ENCODE measurements at regions not wholly inside any gene's neighbourhood (a gene's known extent, or its start where the extent isn't known, plus 50 kb on each side); places are given as distances from the start of the nearest gene placed in this dataset.

DNA sequence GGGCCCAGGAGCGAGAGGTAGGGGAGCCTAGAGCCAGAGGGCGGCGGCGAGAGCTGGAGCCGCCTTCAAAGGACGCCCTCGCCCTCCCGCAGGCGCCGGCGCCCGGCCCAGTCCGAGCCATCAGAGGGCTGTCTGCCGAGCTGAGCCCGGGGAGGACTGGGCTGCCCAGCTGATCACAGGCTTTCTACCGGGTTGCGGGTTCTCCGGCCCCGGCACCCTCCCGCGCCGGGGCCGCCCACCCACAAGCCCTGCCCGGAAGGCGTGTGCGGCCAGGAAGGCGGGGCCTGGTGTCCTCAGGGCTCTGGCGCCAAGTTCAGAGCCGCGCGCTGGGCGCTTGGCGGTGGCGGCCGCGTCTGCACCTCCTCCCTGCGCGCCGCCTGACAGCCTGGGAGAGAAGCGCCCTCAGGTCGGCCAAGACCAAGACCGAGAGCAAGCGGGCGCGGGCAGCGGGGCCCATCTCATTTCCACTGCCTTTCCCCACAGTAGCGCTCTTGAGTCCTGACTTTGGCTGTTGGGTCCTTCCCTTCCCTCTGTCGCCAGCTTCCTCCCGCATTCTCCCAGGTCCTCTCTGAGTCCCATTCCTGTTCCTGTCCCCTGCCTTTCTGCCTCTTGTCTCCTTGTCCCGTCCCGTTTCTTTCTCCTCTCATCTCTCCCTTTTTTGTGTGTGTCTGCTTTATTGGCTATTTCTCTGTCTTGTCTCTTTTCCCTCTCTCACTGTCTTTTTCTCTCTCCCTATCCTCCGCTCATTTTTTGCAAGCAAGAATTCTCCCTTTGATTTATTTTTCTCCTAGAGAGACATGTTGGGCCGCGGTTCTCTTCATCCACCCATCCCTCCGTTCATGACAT is 60.6 kb upstream of the MSMB start (continued):
- TF ChIP-seq, protein P1, sequence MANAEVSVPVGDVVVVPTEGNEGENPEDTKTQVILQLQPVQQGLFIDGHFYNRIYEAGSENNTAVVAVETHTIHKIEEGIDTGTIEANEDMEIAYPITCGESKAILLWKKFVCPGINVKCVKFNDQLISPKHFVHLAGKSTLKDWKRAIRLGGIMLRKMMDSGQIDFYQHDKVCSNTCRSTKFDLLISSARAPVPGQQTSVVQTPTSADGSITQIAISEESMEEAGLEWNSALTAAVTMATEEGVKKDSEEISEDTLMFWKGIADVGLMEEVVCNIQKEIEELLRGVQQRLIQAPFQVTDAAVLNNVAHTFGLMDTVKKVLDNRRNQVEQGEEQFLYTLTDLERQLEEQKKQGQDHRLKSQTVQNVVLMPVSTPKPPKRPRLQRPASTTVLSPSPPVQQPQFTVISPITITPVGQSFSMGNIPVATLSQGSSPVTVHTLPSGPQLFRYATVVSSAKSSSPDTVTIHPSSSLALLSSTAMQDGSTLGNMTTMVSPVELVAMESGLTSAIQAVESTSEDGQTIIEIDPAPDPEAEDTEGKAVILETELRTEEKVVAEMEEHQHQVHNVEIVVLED (CRISPR knock-in tag; IDR thresholded peaks at IDR 0.05), result no peak
- no peak for TF ChIP-seq HNRNPK (IDR thresholded peaks at IDR 0.05; ENCODE audit: low read depth, low read length, poor library complexity, severe bottlenecking)
- no peak for TF ChIP-seq SMARCC2 (IDR thresholded peaks at IDR 0.05; ENCODE audit: low read depth)
- TF ChIP-seq THRAP3 (IDR thresholded peaks at IDR 0.05; ENCODE audit: borderline replicate concordance), result no peak
- TF ChIP-seq CBFA2T2 (conservative IDR thresholded peaks at IDR 0.05), result no peak
- peak; percentile 59 for TF ChIP-seq BRD9 (IDR thresholded peaks at IDR 0.05; ENCODE audit: low read depth, partially characterized antibody)
- TF ChIP-seq, protein P2, sequence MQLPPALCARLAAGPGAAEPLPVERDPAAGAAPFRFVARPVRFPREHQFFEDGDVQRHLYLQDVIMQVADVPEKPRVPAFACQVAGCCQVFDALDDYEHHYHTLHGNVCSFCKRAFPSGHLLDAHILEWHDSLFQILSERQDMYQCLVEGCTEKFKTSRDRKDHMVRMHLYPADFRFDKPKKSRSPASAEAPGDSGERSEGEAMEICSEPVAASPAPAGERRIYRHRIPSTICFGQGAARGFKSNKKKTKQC (CRISPR knock-in tag; IDR thresholded peaks at IDR 0.05), result peak; percentile 50; the same call in 1 of the 2 replicates
- TF ChIP-seq, protein P3, sequence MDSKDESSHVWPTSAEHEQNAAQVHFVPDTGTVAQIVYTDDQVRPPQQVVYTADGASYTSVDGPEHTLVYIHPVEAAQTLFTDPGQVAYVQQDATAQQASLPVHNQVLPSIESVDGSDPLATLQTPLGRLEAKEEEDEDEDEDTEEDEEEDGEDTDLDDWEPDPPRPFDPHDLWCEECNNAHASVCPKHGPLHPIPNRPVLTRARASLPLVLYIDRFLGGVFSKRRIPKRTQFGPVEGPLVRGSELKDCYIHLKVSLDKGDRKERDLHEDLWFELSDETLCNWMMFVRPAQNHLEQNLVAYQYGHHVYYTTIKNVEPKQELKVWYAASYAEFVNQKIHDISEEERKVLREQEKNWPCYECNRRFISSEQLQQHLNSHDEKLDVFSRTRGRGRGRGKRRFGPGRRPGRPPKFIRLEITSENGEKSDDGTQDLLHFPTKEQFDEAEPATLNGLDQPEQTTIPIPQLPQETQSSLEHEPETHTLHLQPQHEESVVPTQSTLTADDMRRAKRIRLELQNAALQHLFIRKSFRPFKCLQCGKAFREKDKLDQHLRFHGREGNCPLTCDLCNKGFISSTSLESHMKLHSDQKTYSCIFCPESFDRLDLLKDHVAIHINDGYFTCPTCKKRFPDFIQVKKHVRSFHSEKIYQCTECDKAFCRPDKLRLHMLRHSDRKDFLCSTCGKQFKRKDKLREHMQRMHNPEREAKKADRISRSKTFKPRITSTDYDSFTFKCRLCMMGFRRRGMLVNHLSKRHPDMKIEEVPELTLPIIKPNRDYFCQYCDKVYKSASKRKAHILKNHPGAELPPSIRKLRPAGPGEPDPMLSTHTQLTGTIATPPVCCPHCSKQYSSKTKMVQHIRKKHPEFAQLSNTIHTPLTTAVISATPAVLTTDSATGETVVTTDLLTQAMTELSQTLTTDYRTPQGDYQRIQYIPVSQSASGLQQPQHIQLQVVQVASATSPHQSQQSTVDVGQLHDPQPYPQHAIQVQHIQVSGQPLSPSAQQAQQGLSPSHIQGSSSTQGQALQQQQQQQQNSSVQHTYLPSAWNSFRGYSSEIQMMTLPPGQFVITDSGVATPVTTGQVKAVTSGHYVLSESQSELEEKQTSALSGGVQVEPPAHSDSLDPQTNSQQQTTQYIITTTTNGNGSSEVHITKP (IDR thresholded peaks at IDR 0.05; ENCODE audit: partially characterized antibody), result peak; percentile 59
- TF ChIP-seq, protein P4, sequence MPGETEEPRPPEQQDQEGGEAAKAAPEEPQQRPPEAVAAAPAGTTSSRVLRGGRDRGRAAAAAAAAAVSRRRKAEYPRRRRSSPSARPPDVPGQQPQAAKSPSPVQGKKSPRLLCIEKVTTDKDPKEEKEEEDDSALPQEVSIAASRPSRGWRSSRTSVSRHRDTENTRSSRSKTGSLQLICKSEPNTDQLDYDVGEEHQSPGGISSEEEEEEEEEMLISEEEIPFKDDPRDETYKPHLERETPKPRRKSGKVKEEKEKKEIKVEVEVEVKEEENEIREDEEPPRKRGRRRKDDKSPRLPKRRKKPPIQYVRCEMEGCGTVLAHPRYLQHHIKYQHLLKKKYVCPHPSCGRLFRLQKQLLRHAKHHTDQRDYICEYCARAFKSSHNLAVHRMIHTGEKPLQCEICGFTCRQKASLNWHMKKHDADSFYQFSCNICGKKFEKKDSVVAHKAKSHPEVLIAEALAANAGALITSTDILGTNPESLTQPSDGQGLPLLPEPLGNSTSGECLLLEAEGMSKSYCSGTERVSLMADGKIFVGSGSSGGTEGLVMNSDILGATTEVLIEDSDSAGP (CRISPR knock-in tag; IDR thresholded peaks at IDR 0.05), result no peak
- no peak for TF ChIP-seq MYNN (IDR thresholded peaks at IDR 0.05)
- TF ChIP-seq MYNN (CRISPR knock-in tag; IDR thresholded peaks at IDR 0.05), result no peak
- no peak for TF ChIP-seq FOXJ3 (CRISPR knock-in tag; IDR thresholded peaks at IDR 0.05)
- TF ChIP-seq SLC30A9 (CRISPR knock-in tag; IDR thresholded peaks at IDR 0.05), result no peak
- no peak for TF ChIP-seq SRSF1 (IDR thresholded peaks at IDR 0.05; ENCODE audit: low read depth, low read length)
- TF ChIP-seq HNRNPLL (IDR thresholded peaks at IDR 0.05; ENCODE audit: low read depth, low read length, poor library complexity, severe bottlenecking), result no peak
- TF ChIP-seq CREBBP (IDR thresholded peaks at IDR 0.05; ENCODE audit: low read depth, low read length), result no peak
- TF ChIP-seq, protein P5, sequence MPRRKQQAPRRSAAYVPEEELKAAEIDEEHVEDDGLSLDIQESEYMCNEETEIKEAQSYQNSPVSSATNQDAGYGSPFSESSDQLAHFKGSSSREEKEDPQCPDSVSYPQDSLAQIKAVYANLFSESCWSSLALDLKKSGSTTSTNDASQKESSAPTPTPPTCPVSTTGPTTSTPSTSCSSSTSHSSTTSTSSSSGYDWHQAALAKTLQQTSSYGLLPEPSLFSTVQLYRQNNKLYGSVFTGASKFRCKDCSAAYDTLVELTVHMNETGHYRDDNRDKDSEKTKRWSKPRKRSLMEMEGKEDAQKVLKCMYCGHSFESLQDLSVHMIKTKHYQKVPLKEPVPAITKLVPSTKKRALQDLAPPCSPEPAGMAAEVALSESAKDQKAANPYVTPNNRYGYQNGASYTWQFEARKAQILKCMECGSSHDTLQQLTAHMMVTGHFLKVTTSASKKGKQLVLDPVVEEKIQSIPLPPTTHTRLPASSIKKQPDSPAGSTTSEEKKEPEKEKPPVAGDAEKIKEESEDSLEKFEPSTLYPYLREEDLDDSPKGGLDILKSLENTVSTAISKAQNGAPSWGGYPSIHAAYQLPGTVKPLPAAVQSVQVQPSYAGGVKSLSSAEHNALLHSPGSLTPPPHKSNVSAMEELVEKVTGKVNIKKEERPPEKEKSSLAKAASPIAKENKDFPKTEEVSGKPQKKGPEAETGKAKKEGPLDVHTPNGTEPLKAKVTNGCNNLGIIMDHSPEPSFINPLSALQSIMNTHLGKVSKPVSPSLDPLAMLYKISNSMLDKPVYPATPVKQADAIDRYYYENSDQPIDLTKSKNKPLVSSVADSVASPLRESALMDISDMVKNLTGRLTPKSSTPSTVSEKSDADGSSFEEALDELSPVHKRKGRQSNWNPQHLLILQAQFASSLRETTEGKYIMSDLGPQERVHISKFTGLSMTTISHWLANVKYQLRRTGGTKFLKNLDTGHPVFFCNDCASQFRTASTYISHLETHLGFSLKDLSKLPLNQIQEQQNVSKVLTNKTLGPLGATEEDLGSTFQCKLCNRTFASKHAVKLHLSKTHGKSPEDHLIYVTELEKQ (CRISPR knock-in tag; IDR thresholded peaks at IDR 0.05), result no peak

All from K562 (cell line).